Mucosa of stomach (tissue), 1 donor: ENCODE measurements at regions not wholly inside any gene's neighbourhood (a gene's known extent, or its start where the extent isn't known, plus 50 kb on each side); places are given as distances from the start of the nearest gene placed in this dataset.

ENCODE experiments used
- H3K27me3 ChIP-seq: one replicate; pipeline ENCODE4 v1.7.0; 2013; ENCODE audit warnings: mild to moderate bottlenecking, low read length; ENCODE audit not compliant: control insufficient read depth, insufficient read depth
- H3K36me3 ChIP-seq: one replicate; pipeline ENCODE4 v1.7.0; 2013; ENCODE audit warnings: low read length; ENCODE audit not compliant: control insufficient read depth, insufficient read depth
- H3K4me1 ChIP-seq: one replicate; pipeline ENCODE4 v1.7.0; 2013; ENCODE audit warnings: mild to moderate bottlenecking, low read length; ENCODE audit not compliant: control insufficient read depth, insufficient read depth
- H3K4me3 ChIP-seq: one replicate; pipeline ENCODE4 v1.7.0; 2013; ENCODE audit warnings: low read length
- H3K9ac ChIP-seq: one replicate; pipeline ENCODE4 v1.7.0; 2013; ENCODE audit warnings: mild to moderate bottlenecking, low read length, moderate library complexity
- H3K9me3 ChIP-seq: one replicate; pipeline ENCODE4 v1.7.0; 2013; ENCODE audit warnings: mild to moderate bottlenecking, low read length, moderate library complexity; ENCODE audit not compliant: control insufficient read depth
- donor health status: Pancreatic carcinoma.

- H3K36me3 ChIP-seq = no peaks in the 10 kb centered on the region
- H3K27me3 ChIP-seq = no peaks in the 10 kb centered on the region
- H3K4me3 ChIP-seq = no peak overlapping the region
- H3K9ac ChIP-seq = peak overlapping the region; percentile 42
- H3K4me1 ChIP-seq = peaks cover 90% of the 10 kb centered on the region
- no peaks in the 10 kb centered on the region for H3K9me3 ChIP-seq
Observed at GRCh38 chr6:1068905-1069304, 243.0 kb upstream of the FOXQ1 start.

DNA sequence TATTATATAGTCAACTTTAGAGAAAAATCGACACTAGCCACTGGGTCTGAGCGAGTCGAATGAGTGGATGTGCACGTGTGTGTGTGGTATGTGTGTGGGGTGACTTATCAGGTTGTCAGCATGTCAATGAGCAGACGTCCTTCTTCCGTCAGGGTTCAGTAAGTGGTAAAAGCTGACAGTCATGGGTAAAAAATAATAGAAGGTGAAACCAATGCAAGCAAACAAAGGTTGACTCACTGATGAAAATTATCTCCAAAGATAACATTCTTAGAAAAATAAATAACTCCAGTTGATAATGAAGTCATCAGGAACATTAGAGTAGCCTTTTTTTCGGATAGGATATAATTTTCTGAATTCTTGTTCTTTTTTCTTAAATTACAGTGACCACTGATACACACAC, 243.8 kb upstream of the FOXQ1 start:
- Histone ChIP-seq H3K36me3 (no peaks in the 10 kb centered on the region), H3K9ac (no peak overlapping the region), H3K4me1 (peaks cover 92% of the 10 kb centered on the region), H3K4me3 (no peak overlapping the region), H3K9me3 (no peaks in the 10 kb centered on the region), H3K27me3 (no peaks in the 10 kb centered on the region)

DNA sequence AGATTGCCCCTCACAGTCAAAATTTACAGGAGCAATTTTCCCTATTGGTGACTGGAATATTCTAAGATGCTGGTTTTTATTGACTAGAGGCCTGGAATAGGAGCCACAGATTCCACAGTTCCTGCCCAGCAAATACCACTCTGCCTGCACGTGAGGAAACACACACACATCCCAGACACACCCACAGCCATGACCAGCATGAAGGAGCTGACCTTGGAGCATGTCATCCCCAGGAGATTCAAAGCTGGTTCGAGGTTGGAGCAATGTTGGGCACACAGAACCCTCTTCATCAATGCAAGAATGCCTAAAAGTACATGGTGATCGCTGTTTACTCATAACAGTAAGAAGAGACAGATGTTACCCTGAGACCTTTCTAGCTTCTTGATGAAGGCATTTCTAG, 244.6 kb upstream of the FOXQ1 start:
- Histone ChIP-seq H3K9ac (no peak overlapping the region), H3K9me3 (no peaks in the 10 kb centered on the region), H3K4me1 (peaks cover 96% of the 10 kb centered on the region), H3K27me3 (no peaks in the 10 kb centered on the region), H3K4me3 (no peak overlapping the region), H3K36me3 (no peaks in the 10 kb centered on the region)

DNA sequence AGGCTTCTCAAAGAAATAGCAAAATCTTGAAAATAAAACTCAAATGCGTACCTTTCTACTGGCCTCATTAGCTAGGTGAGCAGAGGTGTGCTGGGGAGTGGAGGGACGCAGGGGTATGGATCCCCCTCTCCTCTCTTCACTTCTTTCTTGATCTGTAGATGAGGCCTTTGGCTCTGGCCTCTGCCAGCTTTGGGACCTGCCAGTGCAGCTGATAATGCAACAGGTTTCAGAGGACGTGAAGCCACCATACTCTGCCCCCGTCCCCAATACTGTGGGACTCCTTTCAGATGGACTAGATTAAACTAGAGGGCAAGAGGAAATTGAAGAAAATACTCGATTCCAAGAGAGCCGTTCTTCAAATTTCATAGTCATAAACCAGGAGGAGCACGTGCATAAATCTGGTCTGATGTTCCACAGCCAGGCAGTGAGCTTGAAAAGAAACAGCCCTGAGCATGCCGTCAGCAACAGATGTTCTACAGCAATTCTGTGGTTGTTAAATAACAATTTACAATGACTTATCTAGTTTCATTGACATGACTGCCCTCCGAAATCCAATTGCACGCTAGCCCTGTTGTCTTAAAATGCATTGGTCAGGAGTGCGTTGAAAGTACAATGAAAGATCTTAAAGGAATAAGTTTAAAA, 245.3 kb upstream of the FOXQ1 start:
- no peaks in the 10 kb centered on the region for H3K9me3 ChIP-seq
- H3K9ac ChIP-seq = no peak overlapping the region
- H3K4me1 ChIP-seq = peaks cover 88% of the 10 kb centered on the region
- H3K27me3 ChIP-seq = no peaks in the 10 kb centered on the region
- H3K4me3 ChIP-seq = no peak overlapping the region
- no peaks in the 10 kb centered on the region for H3K36me3 ChIP-seq

DNA sequence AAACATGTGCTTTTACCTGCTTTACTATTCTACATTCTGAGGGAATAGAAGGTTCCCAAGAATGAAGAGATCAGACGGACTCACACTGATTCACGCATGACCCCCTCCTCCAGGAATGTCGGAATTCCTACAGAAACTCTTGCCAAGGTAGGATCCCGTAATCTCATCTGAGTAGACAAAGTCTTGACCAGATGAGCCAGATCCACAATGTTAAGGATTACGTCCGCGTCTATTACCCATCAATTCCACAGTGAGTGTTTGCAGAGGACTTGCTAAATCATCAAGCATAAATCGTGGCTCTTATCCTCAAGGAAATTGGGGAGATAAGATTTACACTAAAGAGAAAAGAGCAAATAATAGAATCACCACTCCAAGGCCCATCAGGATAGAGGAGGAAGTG, 245.9 kb upstream of the FOXQ1 start:
- H3K4me3 ChIP-seq = no peak overlapping the region
- no peaks in the 10 kb centered on the region for H3K9me3 ChIP-seq
- no peaks in the 10 kb centered on the region for H3K36me3 ChIP-seq
- H3K27me3 ChIP-seq = no peaks in the 10 kb centered on the region
- H3K4me1 ChIP-seq = peaks cover 82% of the 10 kb centered on the region
- H3K9ac ChIP-seq = no peak overlapping the region

GRCh38 chr6:1063671-1064355, 248.1 kb upstream of the FOXQ1 start:
- peak overlapping the region; percentile 25 for H3K9ac ChIP-seq
- no peaks in the 10 kb centered on the region for H3K9me3 ChIP-seq
- no peaks in the 10 kb centered on the region for H3K27me3 ChIP-seq
- no peaks in the 10 kb centered on the region for H3K36me3 ChIP-seq
- no peak overlapping the region for H3K4me3 ChIP-seq
- H3K4me1 ChIP-seq = peaks cover 60% of the 10 kb centered on the region

- H3K27me3 ChIP-seq = no peaks in the 10 kb centered on the region
- peak overlapping the region; percentile 7 for H3K9ac ChIP-seq
- no peaks in the 10 kb centered on the region for H3K36me3 ChIP-seq
- H3K4me1 ChIP-seq = peaks cover 54% of the 10 kb centered on the region
- no peak overlapping the region for H3K4me3 ChIP-seq
- H3K9me3 ChIP-seq = no peaks in the 10 kb centered on the region
Observed at GRCh38 chr6:1062786-1063545, 248.9 kb upstream of the FOXQ1 start.

- Histone ChIP-seq H3K9ac (no peak overlapping the region), H3K4me3 (no peak overlapping the region), H3K9me3 (no peaks in the 10 kb centered on the region), H3K4me1 (peaks cover 53% of the 10 kb centered on the region), H3K36me3 (no peaks in the 10 kb centered on the region), H3K27me3 (no peaks in the 10 kb centered on the region)
Observed at GRCh38 chr6:1059596-1059995, 252.3 kb upstream of the FOXQ1 start.

GRCh38 chr6:1057490-1058135, 254.3 kb upstream of the FOXQ1 start:
- H3K9ac ChIP-seq = no peak overlapping the region
- no peak overlapping the region for H3K4me3 ChIP-seq
- peaks cover 34% of the 10 kb centered on the region for H3K4me1 ChIP-seq
- H3K27me3 ChIP-seq = no peaks in the 10 kb centered on the region
- H3K9me3 ChIP-seq = no peaks in the 10 kb centered on the region
- no peaks in the 10 kb centered on the region for H3K36me3 ChIP-seq

DNA sequence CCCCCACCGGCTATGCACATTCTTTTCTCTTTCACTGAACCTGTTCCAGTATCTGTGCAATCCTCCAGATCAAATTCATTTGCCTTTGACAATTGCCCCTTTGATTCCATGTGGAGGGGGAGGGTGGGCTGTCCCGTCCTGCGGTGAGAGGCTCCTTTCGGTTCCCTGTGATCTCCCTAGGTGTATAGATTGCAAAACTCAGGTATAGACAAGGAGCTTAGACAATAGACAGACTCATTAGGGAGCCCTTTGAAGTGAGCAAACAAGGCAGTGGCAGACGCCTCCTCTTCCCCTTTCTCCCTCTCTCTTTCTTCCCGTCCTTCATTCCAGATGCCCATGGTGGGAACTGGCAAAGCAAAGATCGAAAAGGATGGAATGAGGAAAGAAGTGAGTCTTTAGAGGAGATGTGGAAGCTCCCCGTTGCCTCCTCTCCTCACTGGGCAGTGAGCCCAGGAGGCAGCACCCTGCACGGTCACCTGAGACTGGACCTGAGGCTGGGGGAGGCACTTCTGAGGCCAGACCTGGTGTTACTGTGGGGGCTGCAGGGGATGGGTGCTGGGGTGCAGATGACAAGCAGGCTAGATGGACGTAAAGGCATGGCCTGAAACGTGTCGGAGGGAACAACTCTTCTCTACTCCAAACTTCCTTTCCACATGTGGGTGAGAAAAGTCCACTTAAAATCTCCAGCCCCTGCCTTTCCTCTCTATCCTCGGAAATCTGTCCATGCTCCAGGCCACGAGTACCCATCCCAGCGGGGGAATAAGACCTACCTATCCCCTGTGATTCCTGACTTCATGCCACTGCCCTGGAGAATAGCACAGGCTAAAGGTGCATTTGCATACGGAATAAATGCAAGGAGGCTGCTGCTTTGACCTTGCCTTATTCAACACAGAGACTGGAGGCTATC, 256.6 kb upstream of the FOXQ1 start:
- Histone ChIP-seq H3K4me1 (peaks cover 41% of the 10 kb centered on the region), H3K36me3 (no peaks in the 10 kb centered on the region), H3K27me3 (no peaks in the 10 kb centered on the region), H3K4me3 (no peak overlapping the region), H3K9ac (no peak overlapping the region), H3K9me3 (no peaks in the 10 kb centered on the region)

DNA sequence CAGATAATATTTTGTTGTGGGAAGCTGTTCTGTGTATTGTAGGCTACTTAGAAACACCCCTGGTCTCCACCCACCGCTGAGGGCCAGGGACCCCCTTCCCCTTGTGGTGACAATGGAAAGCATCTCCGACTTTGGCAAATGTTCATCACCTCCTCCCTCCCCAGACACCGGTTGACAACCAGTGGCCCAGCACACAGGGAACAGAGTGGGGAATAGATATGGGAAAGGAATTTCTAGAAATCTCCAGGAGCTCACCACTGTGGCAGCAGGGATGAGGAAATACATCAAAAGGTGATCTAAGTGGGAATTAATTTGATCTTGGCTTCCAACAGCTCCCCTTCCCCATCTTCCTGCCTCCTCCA, 257.3 kb upstream of the FOXQ1 start:
- Histone ChIP-seq H3K36me3 (no peaks in the 10 kb centered on the region), H3K9ac (no peak overlapping the region), H3K27me3 (no peaks in the 10 kb centered on the region), H3K4me1 (peaks cover 48% of the 10 kb centered on the region), H3K4me3 (no peak overlapping the region), H3K9me3 (no peaks in the 10 kb centered on the region)
